ENCODE measurements at regions not wholly inside any gene's neighbourhood (a gene's known extent, or its start where the extent isn't known, plus 50 kb on each side); places are given as distances from the start of the nearest gene placed in this dataset.

- TF ChIP-seq ERG (CRISPR knock-in tag; IDR thresholded peaks at IDR 0.05): no peak
- no peak for TF ChIP-seq ELF4 (CRISPR knock-in tag; IDR thresholded peaks at IDR 0.05; ENCODE audit: low read depth)
- TF ChIP-seq ATF3 (CRISPR knock-in tag; conservative IDR thresholded peaks at IDR 0.05): no peak
Observed at GRCh38 chr19:28526038-28526437, 686.9 kb downstream of the UQCRFS1 start (continued).

DNA sequence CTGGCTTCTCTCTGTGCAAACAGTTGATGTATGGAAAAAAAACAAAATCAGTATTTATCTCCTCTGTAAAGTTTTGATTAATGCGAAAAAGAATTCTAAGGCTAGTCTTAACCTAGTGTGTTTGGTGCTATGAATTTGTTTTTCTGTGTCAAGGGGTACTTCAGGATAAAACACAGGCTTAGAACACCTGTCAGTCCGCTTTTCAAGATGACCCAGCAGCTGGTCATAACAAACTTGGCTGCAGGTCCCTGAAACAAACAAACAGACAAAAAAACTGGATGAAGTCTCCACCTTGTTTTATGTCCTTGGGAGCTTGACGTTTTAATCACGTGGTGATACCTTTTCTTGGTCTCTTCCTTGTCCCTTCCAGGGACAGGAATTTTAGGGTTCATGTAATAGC lies 689.3 kb downstream of the UQCRFS1 start:
- DNase-seq (ENCODE audit: low spot score) (no peak), ATAC-seq (no peak)
- H3K4me1 Mint-ChIP-seq: peaks cover 40% of the 10 kb centered on the region
- H3K27ac Mint-ChIP-seq: no peak overlapping the region
- CTCF ChIA-PET: no interaction called here
- POLR2A ChIA-PET: no interaction called here
- TF ChIP-seq HMGXB4 (CRISPR knock-in tag; IDR thresholded peaks at IDR 0.05) (no peak), CTCF (IDR thresholded peaks at IDR 0.05) (no peak), GABPB1 (CRISPR knock-in tag; IDR thresholded peaks at IDR 0.05) (no peak), ZNF416 (CRISPR knock-in tag; IDR thresholded peaks at IDR 0.05) (no peak), FOXP1 (CRISPR knock-in tag; IDR thresholded peaks at IDR 0.05; ENCODE audit: borderline replicate concordance) (no peak), GTF2I (CRISPR knock-in tag; conservative IDR thresholded peaks at IDR 0.05) (no peak), ZNF512 (CRISPR knock-in tag; IDR thresholded peaks at IDR 0.05; ENCODE audit: borderline replicate concordance) (no peak), TEAD4 (CRISPR knock-in tag; IDR thresholded peaks at IDR 0.05) (no peak), MXD4 (CRISPR knock-in tag; IDR thresholded peaks at IDR 0.05; ENCODE audit: borderline replicate concordance) (no peak), ZNF232 (CRISPR knock-in tag; IDR thresholded peaks at IDR 0.05) (no peak), ZNF138 (CRISPR knock-in tag; conservative IDR thresholded peaks at IDR 0.05) (no peak), ATF3 (CRISPR knock-in tag; conservative IDR thresholded peaks at IDR 0.05) (no peak), ZNF425 (CRISPR knock-in tag; conservative IDR thresholded peaks at IDR 0.05) (no peak), ZBTB43 (CRISPR knock-in tag; IDR thresholded peaks at IDR 0.05) (no peak)
- TF ChIP-seq, protein P1, sequence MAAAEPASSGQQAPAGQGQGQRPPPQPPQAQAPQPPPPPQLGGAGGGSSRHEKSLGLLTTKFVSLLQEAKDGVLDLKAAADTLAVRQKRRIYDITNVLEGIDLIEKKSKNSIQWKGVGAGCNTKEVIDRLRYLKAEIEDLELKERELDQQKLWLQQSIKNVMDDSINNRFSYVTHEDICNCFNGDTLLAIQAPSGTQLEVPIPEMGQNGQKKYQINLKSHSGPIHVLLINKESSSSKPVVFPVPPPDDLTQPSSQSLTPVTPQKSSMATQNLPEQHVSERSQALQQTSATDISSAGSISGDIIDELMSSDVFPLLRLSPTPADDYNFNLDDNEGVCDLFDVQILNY (CRISPR knock-in tag; IDR thresholded peaks at IDR 0.05): no peak
- TF ChIP-seq, protein P2, sequence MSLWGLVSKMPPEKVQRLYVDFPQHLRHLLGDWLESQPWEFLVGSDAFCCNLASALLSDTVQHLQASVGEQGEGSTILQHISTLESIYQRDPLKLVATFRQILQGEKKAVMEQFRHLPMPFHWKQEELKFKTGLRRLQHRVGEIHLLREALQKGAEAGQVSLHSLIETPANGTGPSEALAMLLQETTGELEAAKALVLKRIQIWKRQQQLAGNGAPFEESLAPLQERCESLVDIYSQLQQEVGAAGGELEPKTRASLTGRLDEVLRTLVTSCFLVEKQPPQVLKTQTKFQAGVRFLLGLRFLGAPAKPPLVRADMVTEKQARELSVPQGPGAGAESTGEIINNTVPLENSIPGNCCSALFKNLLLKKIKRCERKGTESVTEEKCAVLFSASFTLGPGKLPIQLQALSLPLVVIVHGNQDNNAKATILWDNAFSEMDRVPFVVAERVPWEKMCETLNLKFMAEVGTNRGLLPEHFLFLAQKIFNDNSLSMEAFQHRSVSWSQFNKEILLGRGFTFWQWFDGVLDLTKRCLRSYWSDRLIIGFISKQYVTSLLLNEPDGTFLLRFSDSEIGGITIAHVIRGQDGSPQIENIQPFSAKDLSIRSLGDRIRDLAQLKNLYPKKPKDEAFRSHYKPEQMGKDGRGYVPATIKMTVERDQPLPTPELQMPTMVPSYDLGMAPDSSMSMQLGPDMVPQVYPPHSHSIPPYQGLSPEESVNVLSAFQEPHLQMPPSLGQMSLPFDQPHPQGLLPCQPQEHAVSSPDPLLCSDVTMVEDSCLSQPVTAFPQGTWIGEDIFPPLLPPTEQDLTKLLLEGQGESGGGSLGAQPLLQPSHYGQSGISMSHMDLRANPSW (CRISPR knock-in tag; conservative IDR thresholded peaks at IDR 0.05; ENCODE audit: low read depth): no peak
- H3K36me3 Mint-ChIP-seq: peaks cover 13% of the 10 kb centered on the region
- H3K4me3 Mint-ChIP-seq: no peak overlapping the region
- H3K27me3 Mint-ChIP-seq (ENCODE audit: low read depth): peaks cover 17% of the 10 kb centered on the region
- peaks cover 19% of the 10 kb centered on the region for H3K9me3 Mint-ChIP-seq

Data from WTC11 (cell line).